Smooth muscle cell (in vitro differentiated cells): ENCODE measurements at regions not wholly inside any gene's neighbourhood (a gene's known extent, or its start where the extent isn't known, plus 50 kb on each side); places are given as distances from the start of the nearest gene placed in this dataset.

Experiments
- DNase-seq: peaks from one replicate; lab custom pipeline; 2025; ENCODE audit not compliant: unreplicated experiment; lab: John Stamatoyannopoulos, UW
- H2AFZ ChIP-seq: fragments of 200-600 bp; sonication (generic); 2 replicates; pipeline ENCODE4 v1.6.0; 2016; ENCODE audit warnings: antibody characterized with exemption, low read depth, mild to moderate bottlenecking
- H3F3A ChIP-seq: fragments of 200-600 bp; sonication (generic); 2 replicates; pipeline ENCODE4 v1.6.0; 2017; ENCODE audit warnings: antibody characterized with exemption, low read depth
- H3K27ac ChIP-seq: fragments of 200-600 bp; sonication (generic); 2 replicates; pipeline ENCODE4 v1.5.1; 2016; ENCODE audit warnings: low read depth, mild to moderate bottlenecking
- H3K27me3 ChIP-seq: fragments of 200-600 bp; sonication (generic); 2 replicates; pipeline ENCODE4 v1.6.1; 2016; ENCODE audit warnings: low read depth, mild to moderate bottlenecking
- H3K36me3 ChIP-seq: fragments of 200-600 bp; sonication (generic); 2 replicates; pipeline ENCODE4 v1.5.1; 2016; ENCODE audit warnings: low read depth
- H3K4me1 ChIP-seq: fragments of 200-600 bp; sonication (generic); 2 replicates; pipeline ENCODE4 v1.5.1; 2016; ENCODE audit warnings: low read depth
- H3K4me2 ChIP-seq: fragments of 200-600 bp; sonication (generic); 2 replicates; pipeline ENCODE4 v1.6.0; 2016; ENCODE audit warnings: mild to moderate bottlenecking
- H3K4me3 ChIP-seq: fragments of 200-600 bp; sonication (generic); 2 replicates; pipeline ENCODE4 v1.5.1; 2016; ENCODE audit warnings: mild to moderate bottlenecking
- H3K79me2 ChIP-seq: fragments of 200-600 bp; sonication (generic); 2 replicates; pipeline ENCODE4 v1.6.0; 2016; ENCODE audit warnings: low read depth, mild to moderate bottlenecking
- H3K9ac ChIP-seq: fragments of 200-600 bp; sonication (generic); 2 replicates; pipeline ENCODE4 v1.6.0; 2016; ENCODE audit warnings: low read depth
- H3K9me3 ChIP-seq: fragments of 200-600 bp; sonication (generic); replicated peaks from 2 replicates; pipeline ENCODE4 v1.5.1; 2016; ENCODE audit warnings: low read depth
- H4K20me1 ChIP-seq: fragments of 200-600 bp; sonication (generic); 2 replicates; pipeline ENCODE4 v1.6.0; 2016; ENCODE audit warnings: low read depth
- WGBS: methylation state at CpG from one replicate; pipeline ENCODE4 v1.1.7; 2016; ENCODE audit warnings: low lambda C conversion rate; 5-methylcytosine and 5-hydroxymethylcytosine counted together
- TF ChIP-seq, protein P1 (sequence below): fragments of 200-600 bp; sonication (generic); IDR thresholded peaks from 2 replicates; pipeline ENCODE4 v1.5.1; 2017; ENCODE audit warnings: borderline replicate concordance, mild to moderate bottlenecking, antibody characterized with exemption; ENCODE audit not compliant: insufficient read depth, poor library complexity, severe bottlenecking

DNA sequence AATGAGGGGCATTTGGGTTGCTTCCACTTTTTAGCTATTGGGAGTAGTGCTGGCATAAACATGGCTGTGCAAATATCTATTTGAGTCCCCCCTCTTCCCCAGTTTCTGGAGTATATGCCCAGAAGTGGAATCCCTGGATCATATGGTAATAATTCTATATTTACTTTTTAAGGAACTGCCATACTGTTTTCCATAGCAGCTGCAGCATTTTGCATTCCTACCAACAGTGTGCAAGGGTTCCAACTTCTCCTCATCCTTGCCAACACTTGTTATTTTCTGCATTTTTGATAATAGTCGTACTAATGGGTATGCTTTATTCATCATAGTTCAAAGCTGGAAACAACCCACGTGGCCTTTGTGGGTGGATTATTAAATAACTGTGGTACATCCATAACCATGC lies 883.5 kb downstream of the TBC1D22A start:
- H3K4me2 ChIP-seq = no peak overlapping the region
- TF ChIP-seq, protein P1, sequence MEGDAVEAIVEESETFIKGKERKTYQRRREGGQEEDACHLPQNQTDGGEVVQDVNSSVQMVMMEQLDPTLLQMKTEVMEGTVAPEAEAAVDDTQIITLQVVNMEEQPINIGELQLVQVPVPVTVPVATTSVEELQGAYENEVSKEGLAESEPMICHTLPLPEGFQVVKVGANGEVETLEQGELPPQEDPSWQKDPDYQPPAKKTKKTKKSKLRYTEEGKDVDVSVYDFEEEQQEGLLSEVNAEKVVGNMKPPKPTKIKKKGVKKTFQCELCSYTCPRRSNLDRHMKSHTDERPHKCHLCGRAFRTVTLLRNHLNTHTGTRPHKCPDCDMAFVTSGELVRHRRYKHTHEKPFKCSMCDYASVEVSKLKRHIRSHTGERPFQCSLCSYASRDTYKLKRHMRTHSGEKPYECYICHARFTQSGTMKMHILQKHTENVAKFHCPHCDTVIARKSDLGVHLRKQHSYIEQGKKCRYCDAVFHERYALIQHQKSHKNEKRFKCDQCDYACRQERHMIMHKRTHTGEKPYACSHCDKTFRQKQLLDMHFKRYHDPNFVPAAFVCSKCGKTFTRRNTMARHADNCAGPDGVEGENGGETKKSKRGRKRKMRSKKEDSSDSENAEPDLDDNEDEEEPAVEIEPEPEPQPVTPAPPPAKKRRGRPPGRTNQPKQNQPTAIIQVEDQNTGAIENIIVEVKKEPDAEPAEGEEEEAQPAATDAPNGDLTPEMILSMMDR = no peak
- H3F3A ChIP-seq = no peaks in the 10 kb centered on the region
- H3K4me1 ChIP-seq = no peaks in the 10 kb centered on the region
- no peak overlapping the region for H3K27ac ChIP-seq
- H4K20me1 ChIP-seq = no peaks in the 10 kb centered on the region
- H3K4me3 ChIP-seq = no peak overlapping the region
- no peaks in the 10 kb centered on the region for H3K36me3 ChIP-seq
- no peaks in the 10 kb centered on the region for H3K27me3 ChIP-seq
- H3K79me2 ChIP-seq = no peaks in the 10 kb centered on the region
- no peaks in the 10 kb centered on the region for H3K9me3 ChIP-seq
- no peak overlapping the region for H2AFZ ChIP-seq
- WGBS = 59% methylated on average over 2 of the region's 2 CpGs
- no peak for DNase-seq
- H3K9ac ChIP-seq = no peak overlapping the region

DNA sequence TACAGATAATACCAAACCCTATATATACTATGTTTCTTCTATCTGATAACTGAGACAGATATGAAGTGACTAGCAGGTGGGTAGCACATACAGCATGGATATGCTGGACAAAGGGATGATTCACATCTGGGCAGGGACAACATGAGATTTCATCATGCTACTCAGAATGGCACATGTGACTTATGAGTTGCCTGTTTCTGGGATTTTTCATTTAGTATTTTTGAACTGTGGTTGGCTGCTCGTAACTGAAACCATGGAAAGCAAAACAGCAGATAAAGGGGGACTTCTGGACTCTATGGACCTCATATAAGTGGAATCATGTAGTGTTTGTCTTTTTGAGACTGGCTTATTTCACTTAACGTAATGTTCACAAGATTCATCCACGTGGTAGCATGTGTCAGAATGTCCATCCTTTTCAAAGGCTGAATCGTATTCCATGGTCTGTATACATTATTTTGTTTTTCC lies 883.0 kb downstream of the TBC1D22A start:
- H3K4me1 ChIP-seq = no peaks in the 10 kb centered on the region
- H3K9ac ChIP-seq = no peak overlapping the region
- DNase-seq = no peak
- H3K4me3 ChIP-seq = no peak overlapping the region
- no peaks in the 10 kb centered on the region for H4K20me1 ChIP-seq
- H3K4me2 ChIP-seq = no peak overlapping the region
- H3K79me2 ChIP-seq = no peaks in the 10 kb centered on the region
- H3K27ac ChIP-seq = no peak overlapping the region
- 68% methylated on average over 4 of the region's 4 CpGs for WGBS
- no peak overlapping the region for H2AFZ ChIP-seq
- H3K36me3 ChIP-seq = no peaks in the 10 kb centered on the region
- no peaks in the 10 kb centered on the region for H3K9me3 ChIP-seq
- TF ChIP-seq, protein P1 = no peak
- no peaks in the 10 kb centered on the region for H3F3A ChIP-seq
- H3K27me3 ChIP-seq = no peaks in the 10 kb centered on the region

DNA sequence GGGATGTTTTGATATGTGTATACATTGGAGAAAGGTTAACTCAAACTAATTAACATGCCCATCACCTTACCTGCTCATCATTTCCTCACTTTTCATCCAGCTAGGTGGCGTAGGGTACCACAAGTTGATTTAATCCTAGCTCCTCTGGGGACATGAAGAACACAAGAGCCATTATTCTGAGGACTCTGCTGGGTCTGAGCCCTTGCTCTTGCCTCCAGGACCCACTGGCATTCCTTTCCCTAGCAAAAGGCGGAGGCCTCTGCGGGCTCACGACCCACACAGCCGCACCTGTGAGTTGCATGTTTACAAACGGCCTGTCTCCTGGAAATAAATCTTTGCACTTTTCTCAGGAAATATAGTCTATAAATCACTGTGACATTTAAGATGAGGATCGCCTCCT lies 871.9 kb downstream of the TBC1D22A start:
- Histone ChIP-seq H3K9ac (no peak overlapping the region), H4K20me1 (no peaks in the 10 kb centered on the region), H3K9me3 (peaks cover 3% of the 10 kb centered on the region), H3K4me2 (no peak overlapping the region), H3K36me3 (no peaks in the 10 kb centered on the region), H3K27me3 (no peaks in the 10 kb centered on the region), H2AFZ (no peak overlapping the region), H3K27ac (no peak overlapping the region), H3F3A (no peaks in the 10 kb centered on the region), H3K79me2 (no peaks in the 10 kb centered on the region), H3K4me3 (no peak overlapping the region), H3K4me1 (no peaks in the 10 kb centered on the region)
- TF ChIP-seq, protein P1 = no peak
- no peak for DNase-seq
- WGBS = 84% methylated on average over 7 of the region's 7 CpGs

DNA sequence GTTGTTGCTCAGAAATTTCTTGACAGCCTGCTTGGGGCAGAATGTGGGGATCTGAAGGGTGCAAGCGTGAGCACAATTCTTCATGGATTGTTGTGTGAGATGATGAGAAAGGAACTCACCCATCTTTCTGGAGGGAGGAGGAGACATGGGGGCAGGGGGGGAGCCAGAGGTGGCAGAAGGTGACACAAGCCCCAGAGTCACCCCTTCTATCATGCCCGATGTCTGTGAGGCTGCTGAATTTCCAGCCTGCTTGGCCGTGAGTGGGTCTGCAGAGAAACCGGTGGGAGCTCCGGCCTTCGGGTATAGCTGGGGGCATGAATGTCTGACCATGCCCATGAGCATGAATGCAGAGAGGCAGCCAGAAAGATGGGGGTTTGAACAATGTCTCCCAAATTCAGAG lies 870.7 kb downstream of the TBC1D22A start:
- Histone ChIP-seq H3K27me3 (no peaks in the 10 kb centered on the region), H2AFZ (no peak overlapping the region), H3K36me3 (no peaks in the 10 kb centered on the region), H3K9ac (no peak overlapping the region), H3K27ac (no peak overlapping the region), H3K9me3 (peaks cover 3% of the 10 kb centered on the region), H4K20me1 (no peaks in the 10 kb centered on the region), H3K4me1 (no peaks in the 10 kb centered on the region), H3K4me3 (no peak overlapping the region), H3F3A (no peaks in the 10 kb centered on the region), H3K4me2 (no peak overlapping the region), H3K79me2 (no peaks in the 10 kb centered on the region)
- TF ChIP-seq, protein P1 = no peak
- no peak for DNase-seq
- 94% methylated on average over 6 of the region's 6 CpGs for WGBS
